Renal cortical epithelial cell (primary cell): ENCODE measurements at regions not wholly inside any gene's neighbourhood (a gene's known extent, or its start where the extent isn't known, plus 50 kb on each side); places are given as distances from the start of the nearest gene placed in this dataset.
"Not testable (repeated sequence)": the region's sequence is repeated elsewhere in the genome, so short reads cannot be mapped to it uniquely, and the experiment has no call there.

Source experiments
- DNase-seq: peaks from one replicate; pipeline ENCODE4 v3.0.0-alpha.2; 2011; ENCODE audit warnings: low read depth

DNA sequence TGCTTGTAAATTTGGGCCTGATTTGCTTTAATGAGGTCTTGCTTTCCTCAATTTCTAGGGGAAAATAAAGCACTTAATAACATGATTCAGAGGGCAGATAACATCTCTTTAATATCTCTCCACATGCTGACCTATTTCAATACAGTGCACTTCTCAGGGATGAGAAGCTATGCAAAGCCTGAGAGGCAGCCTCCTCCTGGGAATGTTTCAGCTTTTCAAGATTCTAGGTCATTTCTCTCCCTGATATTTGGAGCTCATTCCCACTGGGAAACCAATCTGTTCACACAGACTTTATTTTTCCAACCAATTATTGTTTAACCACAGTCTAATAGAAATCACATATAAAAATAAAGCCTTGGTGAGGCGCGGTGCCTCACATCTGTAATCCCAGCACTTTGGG, 67.0 kb upstream of the LSAMP start:
- no peak for DNase-seq

DNA sequence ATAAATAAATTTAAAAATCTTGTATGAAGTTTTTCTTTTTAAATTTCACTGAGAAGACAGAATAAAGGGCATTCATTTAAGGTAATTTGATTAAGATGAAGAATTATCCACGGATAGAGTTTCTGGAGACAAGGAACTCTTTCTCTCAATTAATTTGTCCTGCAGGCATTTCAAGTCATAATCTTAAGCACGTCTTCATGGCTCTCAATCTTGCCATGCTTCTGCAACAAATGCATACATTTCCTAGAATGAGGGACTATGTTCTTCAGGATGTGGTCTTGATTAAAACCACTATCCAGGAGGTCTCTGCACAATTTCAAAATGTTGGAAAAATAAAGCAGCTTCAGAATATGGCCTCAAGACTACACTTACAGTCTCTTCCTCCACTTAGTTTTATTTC, 67.6 kb upstream of the LSAMP start:
- no peak for DNase-seq

DNA sequence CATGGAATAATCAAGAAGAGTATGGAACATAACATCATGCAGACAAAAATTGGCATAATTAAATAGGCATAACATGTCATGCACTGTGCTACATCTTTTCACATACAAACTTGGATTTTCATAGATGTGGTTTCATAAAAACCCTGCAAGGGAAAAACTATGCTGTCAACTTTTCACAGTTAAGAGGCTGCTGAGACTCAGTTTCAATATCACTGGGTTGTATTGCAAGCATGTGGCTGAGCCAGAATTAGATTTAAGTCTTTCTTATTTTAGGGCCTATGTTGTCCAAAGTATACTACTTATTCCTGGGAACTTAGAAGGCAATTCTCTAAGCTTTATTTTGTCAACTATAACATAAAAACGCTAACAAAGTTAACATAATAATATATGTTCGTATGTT, 70.7 kb upstream of the LSAMP start:
- DNase-seq: no peak

DNA sequence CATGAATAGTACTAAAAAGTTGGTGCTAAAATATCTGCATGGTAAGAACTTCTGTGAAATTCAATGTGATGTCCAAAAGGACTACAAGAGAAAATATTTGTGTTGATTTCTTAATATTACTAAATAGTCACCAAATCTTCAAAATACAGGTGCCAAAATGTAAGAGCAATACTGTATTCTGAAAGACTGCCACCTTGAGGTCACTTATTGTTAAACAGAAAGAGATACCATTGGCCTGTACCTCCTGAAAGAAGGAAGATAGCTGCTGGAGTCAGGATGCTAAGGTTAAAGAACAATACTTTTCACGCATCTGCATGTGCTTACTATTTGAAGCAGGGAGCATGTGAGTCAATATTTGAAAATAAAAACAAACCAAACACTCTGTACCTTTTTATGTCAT, 72.0 kb upstream of the LSAMP start:
- peak; percentile 3 for DNase-seq

DNA sequence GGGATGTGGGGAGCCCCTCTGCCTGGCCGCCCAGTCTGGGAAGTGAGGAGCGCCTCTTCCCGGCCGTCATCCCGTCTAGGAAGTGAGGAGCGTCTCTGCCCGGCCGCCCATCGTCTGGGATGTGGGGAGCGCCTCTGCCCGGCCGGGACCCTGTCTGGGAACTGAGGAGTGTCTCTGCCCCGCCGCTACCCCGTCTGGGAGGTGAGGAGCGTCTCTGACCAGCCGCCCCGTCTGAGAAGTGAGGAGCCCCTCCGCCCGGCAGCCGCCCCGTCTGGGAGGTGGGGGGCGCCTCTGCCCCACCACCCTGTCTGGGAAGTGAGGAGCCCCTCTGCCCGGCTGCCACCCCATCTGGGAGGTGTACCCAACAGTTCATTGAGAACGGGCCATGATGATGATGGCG, 73.8 kb upstream of the LSAMP start:
- not testable (repeated sequence) for DNase-seq

DNA sequence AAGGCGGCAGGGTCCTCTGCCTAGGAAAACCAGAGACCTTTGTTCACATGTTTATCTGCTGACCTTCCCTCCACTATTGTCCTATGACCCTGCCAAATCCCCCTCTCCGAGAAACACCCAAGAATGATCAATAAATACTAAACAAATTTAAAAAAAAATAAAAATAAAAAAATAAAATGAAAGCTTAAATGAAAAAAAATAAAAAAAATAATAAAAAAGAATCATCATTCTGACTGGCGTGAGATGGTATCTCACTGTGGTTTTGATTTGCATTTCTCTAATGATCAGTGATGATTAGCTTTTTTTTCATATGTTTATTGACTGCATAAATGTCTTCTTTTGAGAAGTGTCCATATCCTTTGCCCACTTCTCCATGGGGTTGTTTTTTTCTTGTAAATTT, 74.5 kb upstream of the LSAMP start:
- DNase-seq: not testable (repeated sequence)

DNA sequence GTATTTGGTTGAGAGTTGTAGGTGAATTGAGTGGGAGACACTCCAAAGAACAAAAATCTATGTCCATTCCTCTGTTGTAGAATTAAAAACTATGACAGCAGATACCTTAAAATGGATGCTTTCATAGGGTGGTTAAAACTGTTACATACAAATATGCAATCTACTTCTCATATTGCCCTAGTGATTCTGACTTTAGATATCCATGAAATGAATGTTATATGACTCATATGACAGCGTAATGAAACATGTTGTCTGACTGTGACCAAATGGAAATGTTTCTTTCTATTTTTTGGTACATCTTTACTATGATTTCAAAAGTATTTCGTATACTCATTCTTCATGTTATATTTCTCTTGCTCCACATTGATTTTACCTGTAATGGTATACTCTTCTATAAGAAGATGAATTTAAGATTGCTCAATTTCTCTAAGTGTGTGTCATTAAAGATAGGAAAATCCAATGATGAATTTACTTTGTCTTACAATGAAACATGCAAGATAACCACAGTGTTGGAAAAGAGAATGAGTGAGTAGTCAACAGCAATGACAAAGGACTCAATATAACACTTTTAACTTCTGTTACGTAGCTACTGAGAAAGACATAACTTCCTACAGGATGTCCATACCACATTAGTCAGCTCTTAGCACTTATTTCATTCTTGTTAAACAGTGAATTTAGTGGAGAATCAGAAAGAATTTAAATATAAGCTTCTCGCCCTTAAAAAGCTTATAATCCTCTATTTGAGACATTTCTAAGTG, 79.3 kb upstream of the LSAMP start:
- DNase-seq: no peak

DNA sequence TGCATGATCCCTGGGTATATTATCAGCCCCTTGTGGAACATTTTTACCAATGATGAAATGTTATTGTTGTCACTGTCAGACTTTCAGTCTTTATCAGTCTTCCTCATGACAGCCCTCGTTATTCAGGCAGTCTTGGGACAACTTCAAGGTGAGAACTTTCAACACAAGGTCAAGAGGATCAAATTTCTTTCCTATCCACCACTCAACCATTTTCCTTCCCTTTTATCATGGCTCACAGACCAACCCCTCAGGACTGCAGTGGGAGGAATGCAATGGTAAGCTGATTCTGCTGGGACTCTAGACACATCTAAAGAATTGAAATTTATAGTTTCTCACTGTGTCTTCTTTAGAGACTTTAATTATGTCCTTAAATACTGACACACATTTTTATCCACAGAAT, 107.0 kb upstream of the LSAMP start:
- no peak for DNase-seq

DNA sequence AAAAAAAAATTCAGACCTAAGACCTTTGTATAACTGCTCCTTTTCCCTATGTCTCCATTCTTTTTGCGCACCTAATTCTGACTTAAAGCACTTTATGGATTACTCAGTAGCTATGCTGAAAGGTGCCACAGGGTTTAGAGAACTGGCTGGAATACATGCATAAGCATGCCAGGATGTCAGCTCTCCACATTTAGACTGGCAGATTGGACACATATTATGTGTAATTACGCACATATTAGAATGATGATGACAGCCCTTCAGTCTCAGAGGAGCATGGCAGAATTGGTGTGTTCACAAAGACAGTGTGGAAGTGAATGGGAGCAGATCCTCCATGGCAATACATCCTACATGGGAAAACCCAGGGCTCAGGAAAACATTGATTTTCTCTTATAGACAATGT, 108.1 kb upstream of the LSAMP start:
- DNase-seq: no peak

DNA sequence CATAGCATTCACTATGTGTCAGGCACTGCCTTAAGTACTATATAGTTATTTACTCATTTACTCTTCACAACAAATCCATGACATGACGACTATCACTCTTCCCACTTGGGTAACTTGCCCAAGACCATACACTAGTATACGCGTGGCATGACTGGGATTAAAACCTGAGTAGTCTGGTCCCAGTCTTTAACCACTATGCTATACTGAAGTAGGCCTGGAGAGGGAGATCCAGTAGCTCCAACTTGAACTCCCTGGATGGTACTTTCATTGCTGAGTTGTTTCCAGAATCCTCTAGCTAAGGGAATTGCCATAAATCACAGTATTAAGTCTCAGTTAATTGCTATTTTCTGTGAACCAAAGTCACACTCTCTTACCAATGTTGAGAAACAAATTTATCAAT, 116.2 kb upstream of the LSAMP start:
- DNase-seq: no peak

DNA sequence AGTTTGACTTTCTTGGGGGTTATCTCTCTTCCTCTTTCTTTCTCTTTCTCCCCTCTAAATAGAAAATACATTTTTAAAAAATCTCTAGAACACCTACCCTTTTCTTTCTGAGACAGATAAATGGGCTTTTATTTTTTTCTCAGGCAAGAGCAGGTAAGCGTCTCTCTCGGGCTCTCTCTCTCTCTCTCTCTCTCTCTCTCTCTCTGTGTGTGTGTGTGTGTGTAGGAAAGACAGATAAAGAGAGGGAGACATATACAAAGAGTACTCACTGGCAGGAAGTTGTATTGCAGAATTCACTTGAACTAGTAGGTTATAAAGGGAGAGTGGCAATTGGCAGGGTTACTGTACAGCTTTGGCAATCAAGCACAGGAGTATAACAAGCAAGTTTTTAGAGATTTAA, 118.1 kb upstream of the LSAMP start:
- DNase-seq: no peak

DNA sequence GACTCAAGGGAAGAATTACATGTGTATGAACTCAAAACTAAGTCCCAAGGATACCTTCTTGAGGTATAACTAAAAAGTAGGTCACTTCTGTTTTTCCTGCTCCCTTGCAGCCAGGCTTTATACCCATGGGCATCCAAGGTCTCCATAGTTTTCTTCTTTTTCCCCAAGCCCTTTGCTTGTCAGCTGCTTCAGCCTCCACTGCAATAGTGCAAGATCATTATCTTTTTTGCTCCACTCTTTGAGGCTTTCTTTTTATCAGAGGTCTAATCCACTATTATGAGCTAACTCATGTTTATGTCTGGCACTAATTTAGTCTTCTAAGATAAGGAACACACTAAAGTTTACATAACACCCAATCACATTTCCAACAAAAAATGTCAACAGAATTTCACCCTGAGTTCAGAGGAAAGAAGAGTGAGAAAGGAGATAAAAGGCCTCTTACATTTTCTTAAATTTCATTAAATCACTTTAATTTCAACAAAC, 121.2 kb upstream of the LSAMP start:
- DNase-seq: no peak

DNA sequence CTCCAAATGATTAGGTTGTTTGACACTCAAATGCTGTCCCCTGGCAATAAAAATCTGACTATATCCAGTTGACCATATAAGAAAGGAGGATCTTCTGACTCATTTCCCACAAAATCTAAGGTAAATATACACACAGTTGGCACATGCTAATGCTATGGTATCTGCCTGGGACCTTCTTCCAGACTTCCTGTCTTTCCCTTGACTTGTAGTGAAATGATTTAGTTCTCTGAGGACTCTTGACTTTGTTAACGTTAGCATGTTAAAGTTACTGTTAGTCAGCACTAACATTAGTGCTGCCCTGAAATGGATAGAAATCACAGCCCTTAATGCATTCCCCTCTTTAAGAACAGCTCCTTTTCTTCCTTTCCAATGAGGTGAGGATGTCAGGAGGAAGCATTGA, 124.3 kb upstream of the LSAMP start:
- DNase-seq: no peak

DNA sequence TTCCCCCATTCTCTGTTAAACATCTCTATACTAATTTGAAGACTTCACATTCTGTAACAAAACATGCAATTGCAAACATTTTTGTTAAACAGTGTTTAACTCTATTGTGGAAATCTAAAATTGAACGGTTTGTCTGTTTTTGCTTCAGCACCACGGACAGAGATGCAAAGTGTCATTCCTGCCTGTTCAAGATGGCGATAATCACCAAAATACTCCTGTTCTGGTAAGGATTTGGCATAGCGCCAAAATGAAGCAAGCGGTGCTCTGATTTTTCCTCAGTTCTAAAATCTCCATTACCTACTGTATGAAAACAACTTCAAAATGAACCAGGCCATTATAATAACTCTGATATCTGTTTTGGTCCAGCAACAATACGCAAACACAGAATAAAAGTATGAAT, 129.7 kb upstream of the TUSC7 start:
- peak; percentile 6 for DNase-seq

DNA sequence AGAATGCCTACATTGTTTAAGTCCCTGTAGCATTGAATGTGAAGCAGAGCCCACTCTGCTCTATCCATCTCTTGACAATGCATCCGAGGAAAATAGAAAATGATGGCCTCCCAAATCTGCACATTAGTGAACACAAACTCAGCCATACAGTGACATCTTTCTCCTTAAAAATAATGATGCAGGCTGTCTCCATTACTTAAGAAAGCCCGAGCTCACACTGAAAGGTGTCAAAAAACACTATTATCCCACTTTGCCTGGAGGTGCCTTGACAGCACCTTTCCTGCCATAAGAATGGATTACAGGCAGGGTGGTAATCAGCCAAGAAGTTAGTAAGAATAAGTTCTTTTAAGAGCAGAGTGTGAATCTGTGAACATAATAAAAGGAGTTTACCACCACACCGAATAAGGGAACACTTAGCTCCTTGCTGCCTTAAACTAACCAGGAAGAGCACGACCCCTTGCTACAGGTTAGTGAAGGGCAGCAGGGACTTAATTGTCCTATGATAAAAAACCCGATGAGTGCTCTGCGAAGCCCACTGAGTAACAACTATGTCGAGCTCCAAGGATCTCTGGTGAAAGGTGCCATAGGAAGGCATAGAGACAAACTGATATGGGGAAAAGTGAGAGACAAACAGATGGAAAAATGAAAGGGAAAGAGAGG, 123.2 kb upstream of the TUSC7 start:
- DNase-seq: no peak

DNA sequence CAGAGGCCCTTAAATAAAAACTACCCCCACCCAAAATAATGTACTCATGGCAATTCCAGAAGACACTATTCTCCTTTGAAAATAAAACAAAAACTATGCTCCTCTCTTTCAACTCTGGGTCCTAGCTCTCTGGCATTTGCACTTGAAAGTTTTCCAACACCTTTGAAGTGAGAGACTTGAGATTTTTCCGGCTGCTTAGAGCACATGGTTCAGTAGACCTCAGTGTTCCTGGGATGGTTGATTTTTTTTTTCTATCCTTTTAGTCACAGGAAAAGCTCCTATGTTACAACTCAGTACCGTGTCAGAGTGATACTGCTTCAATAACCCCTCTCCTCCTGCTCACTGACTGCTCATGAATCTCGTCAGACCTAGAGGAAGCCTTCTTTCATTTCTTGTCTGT, 118.3 kb upstream of the TUSC7 start:
- no peak for DNase-seq

DNA sequence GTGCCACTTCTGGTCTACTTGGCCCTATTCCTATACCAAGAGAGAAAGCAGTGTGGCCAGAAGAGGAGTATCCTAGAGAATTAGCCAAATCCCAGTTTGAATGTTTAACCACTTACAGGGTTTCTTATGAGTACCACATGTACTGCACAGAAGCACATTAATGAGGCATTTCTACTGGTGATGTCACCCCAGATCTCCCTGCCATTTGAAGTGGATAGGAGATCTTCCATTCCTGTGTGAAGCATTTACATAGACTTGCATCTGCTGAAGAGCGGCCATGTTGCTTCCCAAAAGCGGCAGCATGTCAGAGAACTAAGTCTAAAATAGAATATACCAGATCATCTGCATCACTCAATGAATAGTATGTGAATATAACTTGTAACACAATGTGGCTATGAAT, 108.4 kb upstream of the TUSC7 start:
- DNase-seq: no peak

DNA sequence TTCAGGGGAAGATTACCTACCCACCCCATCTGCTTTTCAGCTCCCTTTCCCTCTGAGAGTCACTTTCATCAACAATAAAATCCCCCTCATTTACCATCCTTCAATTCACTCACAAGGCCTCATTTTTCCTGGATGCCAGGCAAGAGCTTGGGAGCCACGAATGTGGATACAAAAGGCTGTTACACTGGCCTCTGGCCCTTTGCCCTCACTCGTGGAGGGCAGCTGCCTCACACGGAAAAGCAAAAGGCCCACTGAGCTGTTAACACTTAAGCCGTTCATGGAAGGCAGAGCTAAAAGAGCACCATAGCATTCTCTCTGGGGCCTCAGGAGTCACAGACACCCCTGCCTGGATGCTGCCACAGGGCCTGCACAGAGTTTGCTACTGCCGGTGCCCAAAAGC, 102.4 kb upstream of the TUSC7 start:
- no peak for DNase-seq

DNA sequence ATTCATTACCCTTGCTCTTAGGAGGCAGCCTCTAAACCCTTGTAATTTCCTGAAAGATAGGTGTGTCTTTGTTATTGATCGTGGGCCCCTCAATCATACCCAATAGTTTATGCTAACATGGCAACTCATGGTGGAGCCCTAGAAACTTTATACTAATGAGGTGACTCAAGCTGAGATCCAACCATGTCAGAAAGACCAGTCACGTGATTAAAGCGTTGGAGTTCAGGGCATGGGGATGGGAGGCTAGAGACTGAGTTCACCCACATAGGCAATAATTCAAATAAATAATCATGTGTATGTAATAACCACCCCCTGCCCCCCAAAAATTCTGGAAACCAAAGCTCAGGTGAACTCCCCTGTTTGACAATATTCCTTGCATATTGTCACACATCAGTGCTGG, 99.5 kb upstream of the TUSC7 start:
- DNase-seq: no peak

DNA sequence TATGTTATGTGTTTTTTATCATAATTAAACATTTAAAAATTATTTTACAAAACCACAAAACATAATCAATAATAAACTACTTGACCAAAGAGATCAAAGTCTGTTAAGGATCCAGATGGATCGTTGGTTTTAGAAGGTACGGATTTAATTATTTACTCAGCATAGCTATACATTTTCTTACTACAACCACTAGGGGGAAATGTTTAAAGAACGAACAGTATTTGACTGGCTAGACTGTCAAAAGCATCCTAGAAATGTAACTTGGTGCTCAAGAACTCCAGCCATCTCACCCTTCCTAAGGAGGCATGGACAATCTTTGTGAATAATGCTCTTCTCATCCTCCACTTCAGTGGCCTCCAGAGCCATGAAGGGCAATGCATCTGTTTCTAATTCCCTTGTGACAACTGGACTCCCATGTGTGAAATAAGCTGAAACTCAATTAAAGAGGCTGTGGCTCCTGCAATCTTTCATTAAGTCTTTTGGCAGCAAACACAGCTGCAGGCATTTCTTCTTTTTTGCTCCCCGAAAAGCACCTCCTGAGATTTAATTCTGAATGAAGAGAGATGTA, 94.7 kb upstream of the TUSC7 start:
- peak; percentile 1 for DNase-seq

DNA sequence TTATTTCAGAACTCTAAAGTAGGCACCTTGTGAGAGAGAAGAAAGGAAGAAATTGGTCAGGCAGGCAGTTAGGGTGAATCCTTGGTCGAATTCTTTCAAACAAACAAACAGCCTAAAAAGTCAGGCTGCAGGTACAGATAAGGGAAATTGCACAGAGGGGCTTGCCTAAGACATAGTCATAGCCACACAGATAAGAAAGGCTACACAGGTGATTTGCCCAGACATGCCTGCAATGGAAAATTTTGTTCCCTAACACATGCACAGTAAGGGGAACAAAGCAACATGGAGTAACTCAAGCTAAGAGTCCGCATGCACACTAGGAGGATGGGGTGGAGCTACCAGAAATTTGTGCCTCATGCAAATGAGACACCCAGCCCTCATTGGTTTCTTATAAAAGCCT, 91.4 kb upstream of the TUSC7 start:
- DNase-seq: no peak

DNA sequence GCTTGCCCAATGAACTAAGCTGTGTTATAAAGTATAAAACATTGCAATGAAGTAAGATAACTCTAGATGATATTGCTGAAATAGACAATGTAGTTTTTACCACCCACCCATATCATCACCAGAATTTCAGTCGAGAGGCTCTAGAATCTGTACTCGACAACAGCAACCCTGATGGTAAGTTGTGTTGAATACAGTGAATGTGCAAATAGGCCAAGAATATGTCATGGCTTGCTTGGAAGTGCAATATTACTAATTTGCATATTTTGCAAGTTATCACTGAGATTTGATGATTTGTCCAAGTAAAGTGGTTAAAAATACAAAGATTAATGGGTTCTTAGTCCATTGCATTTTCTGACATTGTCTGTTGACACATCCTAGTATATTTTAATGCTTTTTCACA, 90.6 kb upstream of the TUSC7 start:
- DNase-seq: no peak

DNA sequence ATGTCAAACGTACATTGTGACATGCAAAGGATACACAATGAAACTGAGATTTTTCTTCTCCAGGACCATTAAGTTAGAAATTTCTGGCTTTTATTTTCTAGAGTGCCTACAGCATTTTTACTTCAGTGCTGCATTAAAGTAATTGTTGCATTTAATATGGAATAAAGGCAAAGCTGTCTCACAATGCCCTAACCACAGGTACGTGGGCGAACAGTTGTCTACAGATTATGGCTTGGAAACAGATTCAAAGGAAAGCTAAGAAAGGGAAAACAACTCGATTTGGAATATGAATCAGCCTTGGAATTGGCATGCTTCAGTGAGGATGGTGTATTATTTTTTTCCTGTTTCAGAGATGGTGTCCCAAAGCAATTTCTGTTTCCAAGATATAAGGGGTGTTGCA, 79.1 kb upstream of the TUSC7 start:
- DNase-seq: no peak
